OCI-LY7 (cell line): ENCODE measurements at regions not wholly inside any gene's neighbourhood (a gene's known extent, or its start where the extent isn't known, plus 50 kb on each side); places are given as distances from the start of the nearest gene placed in this dataset.

ENCODE experiments used
- BruUV-seq: library from RNA; stranded (reverse); fragments of 400-500 nt; replicated peaks from 2 replicates; lab custom pipeline; 2021; lab: Mats Ljungman, UMichigan
- CTCF ChIA-PET: fragments of 300-600 bp; sonication (Branson Sonifier 250); formaldehyde crosslinking; loops from one replicate; lab custom pipeline; 2022; ENCODE audit warnings: antibody characterized with exemption; ENCODE audit not compliant: unreplicated experiment; lab: Charles Lee
- POLR2A ChIA-PET: fragments of 300-600 bp; sonication (Branson Sonifier 250); formaldehyde crosslinking; loops from one replicate; lab custom pipeline; 2022; ENCODE audit warnings: antibody characterized with exemption; lab: Charles Lee
- DNase-seq: peaks from one replicate; pipeline ENCODE4 v3.0.0-alpha.2; 2015; ENCODE audit warnings: low spot score
- H2AFZ ChIP-seq: fragments of 200-600 bp; sonication (generic), shearing (Covaris generic); 2 replicates; pipeline ENCODE4 v1.6.1; 2014; ENCODE audit warnings: mild to moderate bottlenecking, antibody characterized with exemption, low read length, moderate library complexity
- H3K27ac ChIP-seq: fragments of 200-600 bp; sonication (generic); 2 replicates; pipeline ENCODE4 v1.5.1; 2014; ENCODE audit warnings: mixed run types, low read depth, mild to moderate bottlenecking, moderate library complexity, low read length, inconsistent platforms; ENCODE audit not compliant: poor library complexity, severe bottlenecking
- H3K36me3 ChIP-seq: fragments of 200-600 bp; sonication (generic); 2 replicates; pipeline ENCODE4 v1.6.1; 2014; ENCODE audit warnings: mild to moderate bottlenecking, antibody characterized with exemption, low read length, moderate library complexity, mixed read lengths; ENCODE audit not compliant: insufficient read depth
- H3K4me1 ChIP-seq: fragments of 200-600 bp; sonication (generic); 2 replicates; pipeline ENCODE4 v1.5.1; 2014; ENCODE audit warnings: mild to moderate bottlenecking, low read length; ENCODE audit not compliant: insufficient read depth, poor library complexity, severe bottlenecking
- H3K4me2 ChIP-seq: fragments of 200-600 bp; sonication (generic); 2 replicates; pipeline ENCODE4 v1.6.1; 2014; ENCODE audit warnings: mild to moderate bottlenecking, low read length
- H3K4me3 ChIP-seq: fragments of 200-600 bp; sonication (generic); 2 replicates; pipeline ENCODE4 v1.5.1; 2014; ENCODE audit warnings: mild to moderate bottlenecking, low read depth, low read length; ENCODE audit not compliant: poor library complexity, severe bottlenecking
- H3K79me2 ChIP-seq: fragments of 200-600 bp; sonication (generic); 2 replicates; pipeline ENCODE4 v1.6.1; 2016; ENCODE audit warnings: low read depth, mild to moderate bottlenecking, low read length, moderate library complexity, mixed read lengths; ENCODE audit not compliant: insufficient read depth
- H3K9me2 ChIP-seq: fragments of 200-600 bp; sonication (generic); 2 replicates; pipeline ENCODE4 v1.6.1; 2016; ENCODE audit warnings: mild to moderate bottlenecking, low read length, mixed read lengths; ENCODE audit not compliant: insufficient read depth
- H3K9me3 ChIP-seq: fragments of 200-600 bp; sonication (generic); 2 replicates; pipeline ENCODE4 v1.6.1; 2014; ENCODE audit warnings: mild to moderate bottlenecking, mixed run types, low read length, mixed read lengths
- H4K20me1 ChIP-seq: fragments of 200-600 bp; sonication (generic); 2 replicates; pipeline ENCODE4 v1.6.1; 2014; ENCODE audit warnings: mild to moderate bottlenecking, antibody characterized with exemption, low read length, moderate library complexity, mixed read lengths; ENCODE audit not compliant: insufficient read depth
- CTCF ChIP-seq: fragments of 200-600 bp; sonication (generic); conservative IDR thresholded peaks from 2 replicates; pipeline ENCODE4 v1.5.1; 2014; ENCODE audit warnings: mild to moderate bottlenecking, antibody characterized with exemption, low read length, moderate library complexity, mixed read lengths
- EZH2phosphoT487 ChIP-seq: fragments of 200-600 bp; sonication (generic); IDR thresholded peaks from 2 replicates; pipeline ENCODE4 v1.6.1; 2018; ENCODE audit warnings: low read depth, borderline replicate concordance, mild to moderate bottlenecking, mixed run types, antibody characterized with exemption, low read length, moderate library complexity, mixed read lengths
- intact Hi-C: fragments of 100-400 bp; cut with micrococcal nuclease; formaldehyde crosslinking; loops from one replicate; pipeline ENCODE4 v1.10.0; 2022; ENCODE audit not compliant: unreplicated experiment

- POLR2A ChIA-PET: no interaction called here
- Histone ChIP-seq H3K4me3 (no peak overlapping the region), H4K20me1 (no peaks in the 10 kb centered on the region), H3K9me3 (no peaks in the 10 kb centered on the region), H2AFZ (no peak overlapping the region), H3K79me2 (no peaks in the 10 kb centered on the region), H3K36me3 (no peaks in the 10 kb centered on the region), H3K4me1 (no peaks in the 10 kb centered on the region), H3K9me2 (no peaks in the 10 kb centered on the region), H3K27ac (no peak overlapping the region), H3K4me2 (no peak overlapping the region)
- TF ChIP-seq EZH2phosphoT487 (no peak), CTCF (no peak)
- intact Hi-C loops: no loop called here
- no TSS peak for BruUV-seq
- CTCF ChIA-PET: no interaction called here
- DNase-seq: no peak
Measured at GRCh38 chr10:33975481-33975880, 641.0 kb upstream of the NRP1 start.

GRCh38 chr10:33974976-33975478 lies 640.6 kb upstream of the NRP1 start:
- Histone ChIP-seq H3K79me2 (no peaks in the 10 kb centered on the region), H3K27ac (no peak overlapping the region), H3K4me2 (no peak overlapping the region), H4K20me1 (no peaks in the 10 kb centered on the region), H3K36me3 (no peaks in the 10 kb centered on the region), H2AFZ (no peak overlapping the region), H3K4me1 (no peaks in the 10 kb centered on the region), H3K9me3 (no peaks in the 10 kb centered on the region), H3K4me3 (no peak overlapping the region), H3K9me2 (no peaks in the 10 kb centered on the region)
- DNase-seq: no peak
- BruUV-seq: no TSS peak
- CTCF ChIA-PET: no interaction called here
- TF ChIP-seq EZH2phosphoT487 (no peak), CTCF (no peak)
- POLR2A ChIA-PET: no interaction called here
- intact Hi-C loops: no loop called here

GRCh38 chr10:33968983-33969382 lies 634.5 kb upstream of the NRP1 start:
- Histone ChIP-seq H3K4me2 (no peak overlapping the region), H3K9me3 (no peaks in the 10 kb centered on the region), H3K4me3 (no peak overlapping the region), H3K9me2 (no peaks in the 10 kb centered on the region), H3K79me2 (no peaks in the 10 kb centered on the region), H3K4me1 (no peaks in the 10 kb centered on the region), H2AFZ (no peak overlapping the region), H4K20me1 (no peaks in the 10 kb centered on the region), H3K36me3 (no peaks in the 10 kb centered on the region), H3K27ac (no peak overlapping the region)
- no TSS peak for BruUV-seq
- no peak for TF ChIP-seq EZH2phosphoT487
- TF ChIP-seq CTCF: no peak
- POLR2A ChIA-PET: no interaction called here
- CTCF ChIA-PET: no interaction called here
- intact Hi-C loops: no loop called here
- DNase-seq: no peak
